Inferior parietal cortex (tissue), 1 donor: ENCODE measurements at regions not wholly inside any gene's neighbourhood (a gene's known extent, or its start where the extent isn't known, plus 50 kb on each side); places are given as distances from the start of the nearest gene placed in this dataset.
"Not testable (repeated sequence)": the region's sequence is repeated elsewhere in the genome, so short reads cannot be mapped to it uniquely, and the experiment has no call there.

Experiments
- DNase-seq: peaks from one replicate; pipeline ENCODE4 v3.0.0-alpha.2; 2016; ENCODE audit errors: extremely low spot score

GRCh38 chr6:74585753-74586152, 620.1 kb downstream of the COL12A1 start:
- DNase-seq: peak; percentile 20

GRCh38 chr6:74581681-74582080, 624.2 kb downstream of the COL12A1 start:
- no peak for DNase-seq

- DNase-seq: no peak
These were observed 626.1 kb downstream of the COL12A1 start for GRCh38 chr6:74579794-74580193.

GRCh38 chr6:74579047-74579446, 626.8 kb downstream of the COL12A1 start:
- no peak for DNase-seq

- DNase-seq: peak; percentile 15
These were observed 627.5 kb downstream of the COL12A1 start for GRCh38 chr6:74578339-74578738.

GRCh38 chr6:74577619-74578018, 628.2 kb downstream of the COL12A1 start:
- no peak for DNase-seq

- DNase-seq: no peak
These were observed 631.1 kb downstream of the COL12A1 start for GRCh38 chr6:74574794-74575193.

- DNase-seq: no peak
These were observed 632.2 kb downstream of the COL12A1 start for GRCh38 chr6:74573613-74574012.

GRCh38 chr6:74570044-74570443, 635.8 kb downstream of the COL12A1 start:
- no peak for DNase-seq

- no peak for DNase-seq
These were observed 637.0 kb downstream of the COL12A1 start for GRCh38 chr6:74568861-74569260.

GRCh38 chr6:74567923-74568290, 637.9 kb downstream of the COL12A1 start:
- not testable (repeated sequence) for DNase-seq

GRCh38 chr6:74567281-74567922, 638.5 kb downstream of the COL12A1 start:
- no peak for DNase-seq

GRCh38 chr6:74557236-74557635, 648.6 kb downstream of the COL12A1 start:
- DNase-seq: no peak

- no peak for DNase-seq
These were observed 651.8 kb downstream of the COL12A1 start for GRCh38 chr6:74554041-74554440.

GRCh38 chr6:74551896-74552295, 654.0 kb downstream of the COL12A1 start:
- no peak for DNase-seq

GRCh38 chr6:74550821-74551220, 655.0 kb downstream of the COL12A1 start:
- DNase-seq: no peak

- no peak for DNase-seq
These were observed 656.1 kb downstream of the COL12A1 start for GRCh38 chr6:74549746-74550145.

- no peak for DNase-seq
These were observed 671.2 kb downstream of the COL12A1 start for GRCh38 chr6:74534465-74535211.

- DNase-seq: no peak
These were observed 686.7 kb downstream of the COL12A1 start for GRCh38 chr6:74519163-74519562.

- no peak for DNase-seq
These were observed 687.8 kb downstream of the COL12A1 start for GRCh38 chr6:74518035-74518434.

GRCh38 chr6:74510878-74511277, 695.0 kb downstream of the COL12A1 start:
- DNase-seq: no peak

GRCh38 chr6:74507649-74508048, 698.2 kb downstream of the COL12A1 start:
- DNase-seq: no peak

- no peak for DNase-seq
These were observed 700.5 kb downstream of the COL12A1 start for GRCh38 chr6:74505391-74505790.

- no peak for DNase-seq
These were observed 700.9 kb downstream of the COL12A1 start for GRCh38 chr6:74504941-74505340.
